ENCODE measurements at regions not wholly inside any gene's neighbourhood (a gene's known extent, or its start where the extent isn't known, plus 50 kb on each side); places are given as distances from the start of the nearest gene placed in this dataset.
"Not testable (repeated sequence)": the region's sequence is repeated elsewhere in the genome, so short reads cannot be mapped to it uniquely, and the experiment has no call there.

DNA sequence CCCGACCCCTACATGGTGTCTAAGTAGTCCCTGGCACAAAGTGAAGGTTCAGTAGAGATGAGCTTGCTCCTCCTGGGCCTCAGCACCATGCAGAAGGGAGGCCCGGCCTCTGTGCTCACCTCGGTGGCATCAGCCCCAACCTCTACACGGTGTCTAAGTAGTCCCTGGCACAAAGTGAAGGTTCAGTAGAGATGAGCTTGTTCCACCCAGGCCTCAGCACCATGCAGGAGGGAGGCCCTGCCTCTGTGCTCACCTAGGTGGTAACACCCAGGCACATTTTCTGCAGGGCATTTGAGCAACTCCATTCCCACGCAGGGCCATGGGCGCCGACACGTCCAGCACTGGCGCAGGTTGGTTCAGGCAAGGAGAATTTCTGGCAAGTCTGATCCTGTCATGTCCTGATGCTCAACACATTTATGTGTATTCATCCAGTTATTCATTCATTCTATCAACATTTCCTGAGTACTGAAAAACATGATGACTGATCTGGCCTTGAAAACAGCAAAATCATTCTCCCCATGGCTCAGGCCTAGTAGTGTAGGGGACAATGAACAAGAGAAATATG, 408.2 kb upstream of the MYT1L start:
- ATAC-seq: no peak
- DNase-seq: no peak

DNA sequence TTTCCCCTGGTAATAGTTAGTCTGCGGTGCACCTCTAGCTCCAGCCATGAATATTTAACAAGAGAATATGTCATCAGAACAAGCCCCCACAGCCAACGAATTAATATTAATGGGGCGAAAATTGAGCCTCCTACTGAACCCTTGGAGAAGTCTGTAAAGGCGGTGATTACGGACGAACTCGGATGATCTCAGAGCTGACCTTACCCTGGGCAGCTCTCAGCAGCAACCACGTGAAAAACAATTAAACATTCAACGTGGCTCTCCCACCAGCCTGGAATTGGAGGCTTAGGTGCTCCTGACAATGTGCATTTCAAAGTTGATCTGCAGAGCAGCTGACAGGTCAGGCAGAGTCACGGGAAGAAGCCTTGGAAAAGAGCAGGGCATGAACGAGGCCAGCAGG, 407.6 kb upstream of the MYT1L start:
- ATAC-seq: no peak
- no peak for DNase-seq

DNA sequence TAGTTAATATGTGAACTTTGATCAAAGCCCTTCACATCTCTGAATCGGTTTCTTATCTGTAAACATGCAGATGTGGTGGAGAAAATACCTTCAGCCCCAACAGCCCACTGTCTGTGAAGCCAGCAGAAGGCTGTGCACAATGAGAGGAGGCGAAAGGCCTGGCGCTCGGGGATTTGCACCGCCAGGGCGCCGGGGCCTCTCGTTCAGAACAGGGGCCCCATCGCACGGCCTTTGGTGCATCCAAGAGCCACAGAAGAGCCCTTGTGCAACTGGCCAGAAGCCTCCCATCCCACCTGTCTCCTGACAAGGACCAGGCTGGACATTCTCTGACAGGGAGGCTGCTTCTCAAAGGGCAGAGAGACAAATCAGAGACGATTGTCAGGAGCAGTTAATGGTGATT, 407.2 kb upstream of the MYT1L start:
- DNase-seq (no peak), ATAC-seq (no peak)

DNA sequence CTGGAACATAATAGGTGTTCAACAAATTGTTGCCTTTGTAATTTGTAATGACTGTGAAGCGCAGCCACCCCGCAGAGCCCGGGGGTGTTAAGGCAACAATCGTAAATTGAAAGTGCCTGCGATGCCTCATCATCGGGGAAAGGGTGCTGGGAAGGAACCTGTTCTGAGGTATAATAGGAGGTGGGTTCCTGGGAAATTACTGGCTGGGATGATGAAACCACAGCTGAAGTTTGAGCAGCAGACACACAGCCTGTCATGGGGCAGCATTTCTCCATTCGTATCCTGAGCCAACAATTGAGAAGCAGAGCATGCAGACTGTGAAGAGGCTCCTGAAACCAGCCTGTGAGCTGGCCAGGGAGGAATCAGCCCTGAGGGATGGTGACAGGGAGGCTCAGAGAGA, 404.0 kb upstream of the MYT1L start:
- no peak for ATAC-seq

DNA sequence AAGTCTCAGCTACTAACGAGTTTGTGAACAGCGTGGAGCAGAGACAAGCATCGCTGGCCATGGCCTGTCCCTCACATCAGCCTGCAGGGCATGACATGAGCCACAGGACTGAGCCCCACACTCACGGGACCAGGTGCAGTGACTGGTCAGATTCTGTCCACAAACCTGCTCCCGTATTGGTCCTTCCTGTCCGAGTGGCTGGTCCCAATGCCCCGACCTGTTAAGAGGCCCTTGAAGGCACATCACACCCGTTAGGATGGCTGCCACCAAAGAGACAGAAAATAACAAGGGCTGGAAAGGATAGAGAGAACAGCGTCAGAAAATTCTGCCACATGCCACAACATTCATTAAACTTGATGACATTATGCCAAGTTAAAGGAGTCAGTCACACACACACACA, 403.2 kb upstream of the MYT1L start:
- ATAC-seq (no peak), DNase-seq (no peak)

More for the DNA sequence above, 404.0 kb upstream of the MYT1L start:
- no peak for DNase-seq

DNA sequence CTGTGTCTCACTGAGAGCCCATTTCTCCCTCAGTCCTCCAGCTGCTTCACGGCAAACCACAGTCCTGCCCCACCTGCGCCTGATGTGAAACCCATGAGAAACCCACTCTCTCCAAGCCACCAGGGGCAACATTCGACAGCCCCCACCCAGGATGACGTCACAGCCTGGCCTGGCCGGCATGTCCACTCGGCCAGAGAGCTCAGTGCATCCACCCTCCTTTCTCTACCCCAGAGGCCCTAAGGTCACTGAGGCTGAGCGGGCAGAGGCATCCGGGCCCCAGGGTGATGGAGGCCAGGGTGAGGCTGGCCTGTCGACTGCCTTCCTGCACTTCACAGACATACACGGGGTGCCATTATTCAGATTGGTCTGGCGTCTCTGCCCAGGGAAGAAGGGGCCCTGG, 402.7 kb upstream of the MYT1L start:
- ATAC-seq: no peak
- DNase-seq: no peak

DNA sequence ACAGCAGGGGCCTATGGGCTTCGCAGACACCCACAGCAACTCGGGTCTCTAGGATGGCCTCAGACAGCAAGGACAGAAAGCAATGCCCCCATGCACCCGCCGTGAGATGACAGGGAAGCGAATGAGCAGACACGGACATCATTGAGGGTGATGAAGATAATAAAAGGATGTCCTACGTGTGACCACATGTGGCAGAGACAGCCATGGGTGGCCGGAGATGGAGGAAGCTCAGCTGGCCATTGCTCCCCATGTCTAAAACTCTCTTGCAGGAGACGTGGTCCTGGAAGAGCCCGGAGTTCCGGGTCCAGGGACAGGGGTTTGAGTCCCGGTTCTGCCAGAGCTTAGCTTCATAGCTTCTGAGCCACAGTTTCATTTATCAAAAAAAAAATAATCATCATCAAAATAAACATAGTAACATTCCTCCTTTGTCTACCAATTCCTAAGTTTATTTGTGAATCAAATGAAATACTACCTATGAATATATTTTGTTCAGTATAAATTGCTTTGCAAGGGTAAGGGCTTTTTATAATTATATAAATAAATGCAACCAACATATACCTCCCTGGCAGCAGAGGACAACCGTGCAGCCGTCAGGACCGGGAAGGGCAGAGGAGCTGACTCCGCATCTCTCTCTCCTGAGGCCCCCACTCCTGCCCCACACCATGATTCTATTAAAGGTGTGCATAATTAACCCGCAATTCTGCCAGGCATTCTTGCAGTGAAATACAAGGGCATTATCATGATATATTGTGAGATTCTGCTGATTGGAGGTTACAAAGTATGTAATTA, 401.4 kb upstream of the MYT1L start:
- DNase-seq: no peak
- ATAC-seq: no peak

DNA sequence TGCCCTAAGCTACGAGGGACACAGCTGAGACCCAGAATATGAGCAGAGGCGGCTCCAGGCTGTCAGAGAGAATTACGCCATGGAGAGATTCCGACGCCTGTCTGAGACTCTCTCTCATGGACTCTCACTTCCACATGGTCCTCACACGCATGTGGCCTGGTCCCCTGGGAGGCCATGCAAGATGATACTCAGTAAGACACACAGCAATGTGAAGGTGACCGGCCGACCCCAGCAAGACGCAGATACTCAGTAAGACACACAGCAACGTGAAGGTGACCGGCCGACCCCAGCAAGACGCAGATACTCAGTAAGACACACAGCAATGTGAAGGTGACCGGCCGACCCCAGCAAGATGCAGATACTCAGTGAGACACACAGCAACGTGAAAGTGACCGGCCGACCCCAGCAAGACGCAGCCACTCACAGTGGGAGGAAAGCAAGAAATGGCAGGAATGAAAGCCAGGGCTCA, 400.8 kb upstream of the MYT1L start:
- DNase-seq: no peak
- ATAC-seq: no peak

DNA sequence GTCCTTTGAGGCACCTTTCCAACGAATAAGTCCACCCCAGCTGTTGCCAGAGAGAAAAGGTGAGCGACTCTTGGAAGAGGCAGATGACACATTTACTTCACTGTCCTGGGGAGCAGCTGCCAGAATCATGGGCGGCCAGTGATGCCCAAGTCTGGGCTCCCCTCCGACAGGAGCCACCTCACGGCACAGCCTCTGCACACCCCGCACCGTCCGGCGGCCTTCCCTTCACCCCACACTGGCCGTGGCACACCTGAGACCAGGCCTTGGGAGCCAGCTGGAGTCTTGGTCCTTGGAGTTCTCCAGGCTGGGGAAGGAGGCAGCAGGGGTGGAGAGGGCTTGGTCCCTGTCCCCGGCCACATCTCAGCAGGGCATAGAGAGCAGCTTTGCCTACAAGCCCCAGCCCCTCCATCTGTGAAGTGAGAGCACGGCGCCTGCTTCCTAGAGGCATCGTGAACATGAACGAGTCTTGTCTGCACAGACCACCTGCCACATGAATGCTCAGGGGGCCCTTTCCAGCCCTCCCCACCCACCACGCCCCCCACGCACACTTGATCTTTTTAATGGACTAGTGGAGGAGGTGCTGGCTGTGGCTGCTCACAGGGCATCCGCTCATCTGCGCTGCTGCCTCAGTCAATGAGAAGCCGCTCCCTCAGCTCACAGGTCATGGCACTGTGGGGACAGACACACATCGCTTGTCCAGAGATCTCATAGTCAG, 400.2 kb upstream of the MYT1L start:
- DNase-seq: no peak
- ATAC-seq: no peak

DNA sequence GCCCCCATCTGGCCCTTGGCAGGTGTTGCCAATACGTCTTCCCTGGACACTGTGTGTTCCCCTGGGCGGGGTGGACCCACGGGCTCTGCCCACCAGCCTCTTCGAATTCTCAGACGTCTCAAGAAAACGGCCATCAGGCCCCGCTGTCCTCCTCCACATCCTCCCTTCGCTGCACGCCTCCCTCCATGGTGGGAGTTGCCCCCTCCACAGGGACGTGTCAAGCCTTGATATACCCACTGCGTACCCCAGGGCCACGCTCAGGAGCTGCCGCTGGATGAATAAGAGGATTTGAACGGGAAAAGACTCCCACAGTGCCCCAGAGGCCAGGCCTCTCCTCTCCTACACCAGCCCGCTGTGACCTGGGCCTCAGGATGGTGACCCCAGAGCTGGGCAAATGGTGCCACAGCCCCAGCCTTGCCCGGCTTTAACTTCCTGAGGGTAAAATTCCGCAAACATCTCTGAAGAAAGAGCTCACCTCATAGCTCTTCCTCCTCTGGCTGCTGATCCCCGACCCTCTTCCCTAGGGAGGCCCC, 399.3 kb upstream of the MYT1L start:
- ATAC-seq: no peak

DNA sequence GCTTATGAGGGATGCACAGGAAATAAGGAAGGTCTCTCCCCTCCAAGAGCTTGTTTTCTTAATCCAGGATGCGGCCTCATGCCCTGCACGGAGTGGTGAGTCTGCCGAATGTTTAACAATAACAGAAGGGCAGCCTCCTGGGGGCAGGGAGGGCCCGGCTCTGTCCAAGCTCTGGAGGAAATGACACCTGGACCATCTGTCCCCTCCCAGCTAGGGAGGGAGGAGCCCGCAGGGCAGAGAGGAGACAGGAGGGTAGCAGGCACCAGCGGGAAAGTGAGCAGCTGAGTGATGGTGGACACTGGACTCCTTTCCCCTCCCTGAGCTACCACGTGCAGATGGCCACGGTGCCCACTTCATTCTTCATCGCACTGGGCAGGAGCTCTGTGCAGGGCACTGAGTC, 398.2 kb upstream of the MYT1L start:
- no peak for ATAC-seq
- DNase-seq: no peak

More for the DNA sequence above, 399.3 kb upstream of the MYT1L start:
- no peak for DNase-seq

DNA sequence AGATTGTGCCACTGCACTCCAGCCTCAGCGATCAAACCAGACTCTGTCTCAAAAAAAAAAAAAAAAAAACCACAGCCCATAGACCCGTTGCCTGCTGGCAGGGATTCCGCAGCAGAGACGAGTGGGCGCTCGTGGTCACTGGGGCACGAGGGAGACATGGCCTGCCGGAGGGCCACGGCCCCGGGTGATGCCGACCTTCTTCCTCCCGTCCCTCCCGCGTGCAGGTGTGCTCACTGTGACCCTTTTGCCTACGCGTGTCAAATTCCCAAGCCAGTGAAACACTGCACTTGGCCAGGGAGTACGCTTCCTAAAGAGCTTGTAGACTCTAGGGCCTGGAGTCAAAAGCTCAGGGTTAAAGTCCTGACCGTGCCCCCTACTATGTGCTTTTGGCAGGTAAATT, 397.6 kb upstream of the MYT1L start:
- ATAC-seq (no peak), DNase-seq (no peak)

DNA sequence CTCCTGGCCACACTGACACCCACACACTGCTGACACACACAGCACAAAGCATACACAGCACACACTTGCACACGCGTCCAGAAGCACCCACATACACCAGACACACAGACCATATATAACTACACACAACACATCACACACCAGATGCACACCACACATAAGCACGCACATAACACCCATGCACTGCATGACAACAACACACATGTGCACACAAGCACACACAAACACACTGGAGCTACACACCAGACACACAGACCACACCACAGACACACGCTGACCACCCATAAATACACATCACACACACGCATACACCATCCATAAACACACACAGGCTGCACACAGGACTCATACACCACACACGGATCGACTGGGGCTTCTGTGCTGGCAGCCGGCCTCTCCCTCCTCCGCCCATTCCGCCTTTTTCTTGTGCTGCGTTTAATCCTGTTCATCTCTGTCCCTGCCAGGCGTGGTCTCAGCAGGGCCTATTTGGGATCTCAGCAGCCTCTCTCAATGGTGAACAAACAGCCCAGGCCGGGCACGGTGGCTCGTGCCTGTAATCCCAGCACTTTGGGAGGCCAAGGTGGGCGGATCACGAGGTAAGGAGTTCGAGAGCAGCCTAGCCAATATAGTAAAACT, 396.9 kb upstream of the MYT1L start:
- DNase-seq (no peak), ATAC-seq (no peak)

DNA sequence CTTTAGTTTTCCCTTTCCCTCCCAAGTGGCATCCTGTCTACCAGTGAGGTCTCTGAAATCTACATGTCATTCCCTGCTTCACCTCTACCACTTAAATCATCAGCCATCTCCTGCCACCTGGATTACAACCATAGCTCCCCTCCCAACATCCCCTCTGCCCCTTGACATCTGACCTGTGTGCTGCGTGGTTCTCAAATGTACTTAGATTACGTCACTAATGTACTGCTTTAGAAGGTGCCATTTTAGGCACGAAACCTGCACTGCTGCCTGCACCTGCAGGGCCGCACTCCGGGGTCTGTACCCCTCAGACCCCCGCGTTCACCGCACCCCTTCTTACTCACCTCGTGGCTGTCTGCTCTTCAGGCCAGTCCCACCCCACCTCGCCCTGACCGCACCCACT, 395.1 kb upstream of the MYT1L start:
- DNase-seq (no peak), ATAC-seq (no peak)

DNA sequence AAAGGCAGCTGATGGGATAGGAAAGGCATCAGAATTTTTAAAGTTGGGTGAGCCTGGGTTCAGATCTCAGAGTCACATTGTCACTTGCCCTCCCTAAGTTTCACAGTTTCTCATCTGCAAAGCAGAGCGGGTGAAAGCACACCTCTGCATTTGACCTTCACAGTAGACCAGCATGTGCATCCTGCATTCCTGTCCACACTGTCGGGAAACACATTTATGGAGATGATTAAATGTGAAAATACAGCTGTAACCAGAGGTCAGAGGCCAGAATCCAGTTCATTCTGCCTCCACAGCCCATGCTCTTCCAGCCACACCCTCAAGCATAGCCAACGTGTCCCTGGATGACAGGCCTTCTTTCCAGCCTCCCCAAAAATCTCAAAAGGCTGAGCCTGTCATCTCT, 392.0 kb upstream of the MYT1L start:
- ATAC-seq (no peak), DNase-seq (no peak)

DNA sequence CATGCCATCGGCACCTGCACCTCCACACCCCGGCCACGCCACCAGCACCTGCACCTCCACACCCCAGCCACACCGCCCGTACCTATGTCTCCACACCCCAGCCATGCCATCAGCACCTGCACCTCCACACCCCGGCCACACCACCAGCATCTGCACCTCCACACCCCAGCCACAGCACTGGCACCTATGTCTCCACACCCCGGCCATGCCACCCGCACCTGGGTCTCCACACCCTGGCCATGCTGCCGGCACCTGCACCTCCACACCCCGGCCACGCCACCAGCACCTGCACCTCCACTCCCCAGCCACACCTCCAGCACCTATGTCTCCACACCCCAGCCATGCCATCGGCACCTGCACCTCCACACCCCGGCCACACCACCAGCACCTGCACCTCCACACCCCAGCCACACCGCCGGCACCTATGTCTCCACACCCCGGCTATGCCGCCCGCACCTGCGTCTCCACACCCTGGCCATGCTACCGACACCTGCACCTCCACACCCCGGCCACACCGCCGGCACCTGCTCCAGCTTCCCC, 390.3 kb upstream of the MYT1L start:
- ATAC-seq (no peak), DNase-seq (no peak)

DNA sequence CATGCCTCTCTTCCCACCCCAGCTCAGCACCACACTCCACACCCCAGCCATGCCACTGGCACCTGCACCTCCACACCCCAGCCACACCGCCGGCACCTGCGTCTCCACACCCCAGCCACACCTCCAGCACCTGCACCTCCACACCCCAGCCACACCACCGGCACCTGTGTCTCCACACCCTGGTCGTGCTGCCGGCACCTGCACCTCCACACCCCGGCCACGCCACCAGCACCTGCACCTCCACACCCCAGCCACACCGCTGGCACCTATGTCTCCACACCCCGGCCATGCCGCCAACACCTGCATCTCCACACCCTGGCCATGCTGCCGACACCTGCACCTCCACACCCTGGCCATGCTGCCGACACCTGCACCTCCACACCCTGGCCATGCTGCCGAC, 389.7 kb upstream of the MYT1L start:
- not testable (repeated sequence) for ATAC-seq, DNase-seq

DNA sequence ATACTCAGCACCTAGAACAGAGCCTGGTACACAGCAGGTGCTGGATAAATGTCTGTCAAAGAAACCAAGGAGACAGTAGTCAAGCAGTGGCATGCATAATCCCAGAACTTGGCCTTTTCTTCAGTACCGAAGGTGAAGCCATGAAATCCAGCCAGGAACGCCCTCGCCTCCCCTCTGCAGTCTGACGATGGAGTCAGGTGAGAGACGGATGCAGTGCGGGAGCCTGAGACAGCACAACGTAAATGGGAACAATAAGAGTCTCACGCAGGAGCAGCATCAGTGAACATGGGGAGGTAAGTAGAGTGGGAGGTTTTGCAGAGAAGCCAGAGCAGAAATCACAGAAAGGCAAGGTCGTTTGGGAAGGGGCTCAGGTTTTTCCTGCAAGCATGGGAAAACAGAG, 389.3 kb upstream of the MYT1L start:
- ATAC-seq (no peak), DNase-seq (no peak)

DNA sequence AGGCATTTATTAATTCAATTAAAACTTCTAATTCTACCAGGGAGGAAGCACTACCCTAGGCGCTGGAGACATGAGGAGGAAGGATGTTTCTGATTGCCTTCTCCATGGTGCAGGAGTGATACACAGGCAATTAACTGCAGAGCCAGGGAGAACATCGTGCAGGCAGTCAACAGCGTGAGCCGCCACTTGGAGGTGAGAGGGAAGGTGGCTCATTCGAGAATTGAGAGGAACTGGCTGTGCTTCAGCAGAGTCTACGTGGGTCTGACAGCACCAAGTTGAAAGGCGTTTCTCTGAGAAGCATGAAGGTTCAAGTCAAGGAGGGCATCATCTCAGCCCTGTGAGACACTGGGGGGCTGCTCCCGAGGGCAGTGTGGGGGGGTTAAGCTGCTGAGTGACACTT, 388.7 kb upstream of the MYT1L start:
- DNase-seq: no peak
- ATAC-seq: no peak

DNA sequence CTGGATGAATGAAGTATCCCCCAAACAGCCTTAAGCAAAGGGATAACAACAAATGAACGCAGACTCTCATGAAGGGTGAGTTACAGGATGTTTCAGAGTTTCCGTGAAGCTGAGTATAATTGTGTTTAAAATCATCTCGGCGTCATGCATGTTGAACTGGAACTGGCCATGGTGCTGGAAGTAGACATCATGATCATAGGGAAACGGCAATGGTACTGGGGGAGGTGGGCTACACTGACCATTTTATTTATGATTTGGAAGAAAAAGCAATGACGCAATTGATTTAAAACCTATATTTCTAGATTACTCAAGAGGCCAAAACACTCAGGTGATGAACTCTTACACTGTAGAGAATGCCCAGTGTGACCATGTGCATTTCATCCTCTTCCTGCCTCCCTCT, 387.9 kb upstream of the MYT1L start:
- no peak for DNase-seq
- no peak for ATAC-seq

DNA sequence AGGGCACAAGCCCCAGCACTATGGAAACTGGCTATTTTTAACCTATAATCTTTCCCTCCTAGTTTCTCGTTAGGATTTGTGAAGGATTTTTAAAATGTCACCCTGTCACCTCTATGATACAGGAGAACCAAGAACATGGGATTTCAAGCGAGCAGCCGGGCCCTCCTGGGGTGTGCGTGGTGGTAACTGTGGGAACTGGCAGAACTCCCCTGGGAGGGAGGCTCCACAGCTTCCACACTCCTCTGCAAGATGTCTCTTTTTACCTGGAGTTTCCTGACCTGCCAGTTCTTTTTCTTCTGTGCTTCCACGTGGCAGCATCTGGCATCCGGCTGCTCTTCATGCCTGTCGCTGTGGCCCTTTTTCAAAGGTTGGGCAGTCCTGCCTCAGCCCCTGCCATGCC, 386.3 kb upstream of the MYT1L start:
- ATAC-seq: no peak
- no peak for DNase-seq

DNA sequence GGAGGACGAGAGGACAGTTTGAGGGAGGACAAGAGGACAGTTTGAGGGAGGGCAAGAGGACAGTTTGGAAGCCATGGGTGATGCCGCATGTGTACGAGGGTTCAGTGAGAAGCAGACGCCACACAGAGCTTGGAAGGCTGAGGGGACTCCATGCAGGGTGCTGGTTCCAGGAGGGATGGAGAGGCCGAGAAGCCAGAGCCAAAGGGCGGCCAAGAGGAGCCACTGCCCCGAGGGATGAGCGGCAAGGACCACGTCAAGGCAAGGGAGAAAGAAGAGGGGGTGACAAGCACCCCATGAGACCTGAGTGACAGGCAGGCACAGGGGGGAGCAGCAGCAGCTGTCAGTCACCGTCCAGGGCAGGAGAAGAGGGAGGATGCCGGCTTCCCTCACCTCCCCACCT, 385.7 kb upstream of the MYT1L start:
- ATAC-seq (no peak), DNase-seq (no peak)

Measured in stimulated activated naive CD8-positive, alpha-beta T cell treated with anti-CD3 and anti-CD28 coated beads, Interleukin-15, Interleukin-2, amounts not matched to agents 100 U/mL and 50 U/mL, for 24 hours (primary cell).